BLaER1 (cell line): ENCODE measurements at regions not wholly inside any gene's neighbourhood (a gene's known extent, or its start where the extent isn't known, plus 50 kb on each side); places are given as distances from the start of the nearest gene placed in this dataset.
"Not testable (repeated sequence)": the region's sequence is repeated elsewhere in the genome, so short reads cannot be mapped to it uniquely, and the experiment has no call there.

Source experiments
- H3K27ac ChIP-seq: shearing (Covaris generic); formaldehyde crosslinking; 2 replicates; pipeline ENCODE4 v1.8.1; 2022
- H3K27me3 ChIP-seq: shearing (Covaris generic); formaldehyde crosslinking; 2 replicates; pipeline ENCODE4 v1.8.1; 2022
- H3K36me3 ChIP-seq: shearing (Covaris generic); formaldehyde crosslinking; 2 replicates; pipeline ENCODE4 v1.8.1; 2022
- H3K4me1 ChIP-seq: shearing (Covaris generic); formaldehyde crosslinking; 2 replicates; pipeline ENCODE4 v1.8.1; 2022
- H3K4me2 ChIP-seq: shearing (Covaris generic); formaldehyde crosslinking; 2 replicates; pipeline ENCODE4 v1.8.1; 2022
- H3K4me3 ChIP-seq: shearing (Covaris generic); formaldehyde crosslinking; 2 replicates; pipeline ENCODE4 v1.8.1; 2022
- H3K9ac ChIP-seq: shearing (Covaris generic); formaldehyde crosslinking; 2 replicates; pipeline ENCODE4 v1.8.1; 2022
- H3K9me3 ChIP-seq: shearing (Covaris generic); formaldehyde crosslinking; 2 replicates; pipeline ENCODE4 v1.8.1; 2022
- H4K20me1 ChIP-seq: shearing (Covaris generic); formaldehyde crosslinking; 2 replicates; pipeline ENCODE4 v1.8.1; 2022
- Cebpa-rat ChIP-seq: shearing (Covaris generic); IDR thresholded peaks from 2 replicates; pipeline ENCODE4 v1.8.1; 2022

GRCh38 chr9:108751369-108751768 lies 104.4 kb downstream of the ACTL7B start:
- no peaks in the 10 kb centered on the region for H4K20me1 ChIP-seq
- no peaks in the 10 kb centered on the region for H3K4me1 ChIP-seq
- H3K4me2 ChIP-seq, result no peak overlapping the region
- TF ChIP-seq Cebpa-rat, result no peak
- H3K27me3 ChIP-seq, result no peaks in the 10 kb centered on the region
- no peak overlapping the region for H3K9ac ChIP-seq
- H3K27ac ChIP-seq, result no peak overlapping the region
- no peak overlapping the region for H3K4me3 ChIP-seq
- no peaks in the 10 kb centered on the region for H3K36me3 ChIP-seq
- H3K9me3 ChIP-seq, result no peaks in the 10 kb centered on the region

GRCh38 chr9:108750661-108751215 lies 105.0 kb downstream of the ACTL7B start:
- Histone ChIP-seq H3K27me3 (no peaks in the 10 kb centered on the region), H3K4me1 (no peaks in the 10 kb centered on the region), H3K9me3 (no peaks in the 10 kb centered on the region), H3K36me3 (no peaks in the 10 kb centered on the region), H3K4me2 (no peak overlapping the region), H3K4me3 (no peak overlapping the region), H3K27ac (no peak overlapping the region), H4K20me1 (no peaks in the 10 kb centered on the region), H3K9ac (no peak overlapping the region)
- no peak for TF ChIP-seq Cebpa-rat

DNA sequence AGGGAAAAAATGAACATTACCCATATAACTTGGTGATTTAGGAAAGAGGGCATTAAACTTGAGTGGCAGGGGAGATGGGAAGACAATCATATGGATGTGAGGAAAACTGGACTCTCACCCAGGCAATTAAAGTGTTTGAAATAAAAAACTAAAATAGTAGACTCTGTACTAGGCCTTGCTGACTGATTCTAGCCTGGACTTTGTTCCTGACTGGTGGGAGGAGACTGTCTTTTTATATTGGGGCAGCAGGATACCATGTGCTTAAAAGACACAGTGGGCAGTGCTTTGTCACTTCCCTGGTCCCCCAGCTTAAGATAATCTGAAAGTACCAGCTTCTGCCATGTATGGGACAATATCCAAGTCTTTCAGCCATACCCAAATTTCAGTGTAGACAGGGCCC lies 107.0 kb downstream of the ACTL7B start:
- H3K4me2 ChIP-seq, result no peak overlapping the region
- H4K20me1 ChIP-seq, result no peaks in the 10 kb centered on the region
- H3K36me3 ChIP-seq, result no peaks in the 10 kb centered on the region
- no peaks in the 10 kb centered on the region for H3K9me3 ChIP-seq
- no peak for TF ChIP-seq Cebpa-rat
- H3K4me3 ChIP-seq, result no peak overlapping the region
- no peak overlapping the region for H3K27ac ChIP-seq
- H3K27me3 ChIP-seq, result no peaks in the 10 kb centered on the region
- no peak overlapping the region for H3K9ac ChIP-seq
- H3K4me1 ChIP-seq, result peaks cover 9% of the 10 kb centered on the region

DNA sequence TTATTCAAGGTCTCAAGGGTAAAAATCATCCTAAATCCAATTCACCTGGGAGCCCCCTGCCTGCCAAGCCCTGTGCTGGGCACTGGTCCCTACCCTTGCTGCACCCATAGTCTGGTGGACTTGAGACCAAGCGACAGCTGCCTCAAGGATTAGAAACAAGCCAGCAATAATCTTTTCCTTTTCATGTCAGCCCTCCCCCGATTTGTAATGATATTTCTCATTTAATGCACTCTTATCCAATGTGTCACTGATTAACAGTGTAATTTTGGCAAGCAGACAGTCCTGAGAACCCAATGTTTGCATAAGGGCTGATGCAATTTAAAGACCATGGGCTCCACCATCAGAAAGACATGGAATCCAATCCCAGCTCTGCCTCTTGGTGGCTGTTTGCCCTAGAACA lies 108.9 kb downstream of the ACTL7B start:
- Histone ChIP-seq H3K4me1 (peaks cover 16% of the 10 kb centered on the region), H3K27ac (no peak overlapping the region), H3K4me2 (no peak overlapping the region), H4K20me1 (no peaks in the 10 kb centered on the region), H3K9me3 (peaks cover 5% of the 10 kb centered on the region; the same call in 1 of the 2 replicates), H3K36me3 (no peaks in the 10 kb centered on the region), H3K4me3 (no peak overlapping the region), H3K27me3 (no peaks in the 10 kb centered on the region), H3K9ac (no peak overlapping the region)
- no peak for TF ChIP-seq Cebpa-rat

DNA sequence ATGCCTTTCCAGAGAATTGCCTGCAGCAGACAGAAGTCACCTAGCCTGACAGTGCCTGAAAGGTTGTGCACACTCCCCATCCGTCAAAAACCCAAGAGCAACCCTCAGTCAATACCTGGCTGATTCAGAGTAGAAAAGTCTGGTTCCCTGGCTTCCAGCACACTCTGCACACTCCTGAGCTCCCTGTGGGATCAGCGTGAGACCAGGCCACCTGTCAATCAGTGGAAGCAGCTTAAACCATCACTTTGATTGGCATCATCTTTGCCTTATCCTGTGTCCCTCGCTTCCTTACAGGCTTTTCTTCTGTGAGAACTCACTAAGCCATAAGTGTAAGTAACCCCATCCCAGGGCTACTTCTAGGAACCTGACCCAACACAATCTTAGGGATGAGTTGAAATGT lies 109.8 kb downstream of the ACTL7B start:
- H3K9ac ChIP-seq, result no peak overlapping the region
- H3K9me3 ChIP-seq, result peaks cover 5% of the 10 kb centered on the region; the same call in 1 of the 2 replicates
- H3K27ac ChIP-seq, result no peak overlapping the region
- TF ChIP-seq Cebpa-rat, result no peak
- no peaks in the 10 kb centered on the region for H3K36me3 ChIP-seq
- no peaks in the 10 kb centered on the region for H3K27me3 ChIP-seq
- no peak overlapping the region for H3K4me2 ChIP-seq
- no peak overlapping the region for H3K4me3 ChIP-seq
- H3K4me1 ChIP-seq, result peaks cover 16% of the 10 kb centered on the region
- H4K20me1 ChIP-seq, result no peaks in the 10 kb centered on the region

DNA sequence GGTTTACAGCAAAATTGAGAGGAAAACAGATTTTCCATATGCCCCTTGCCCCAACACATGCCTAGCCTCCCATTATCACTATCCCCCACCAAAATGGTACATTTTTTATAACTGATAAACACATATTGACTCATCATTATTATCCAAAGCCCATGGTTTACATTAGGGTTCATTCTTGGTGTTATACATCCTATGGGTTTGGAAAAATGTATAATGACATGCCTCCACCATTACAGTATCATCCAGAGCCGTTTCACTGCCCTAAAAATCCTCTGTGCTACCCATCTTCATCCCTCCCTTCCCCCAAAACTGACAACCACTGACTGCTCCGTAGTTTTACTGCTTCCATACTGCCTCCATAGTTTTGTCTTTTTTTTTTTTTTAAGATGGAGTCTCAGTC lies 111.1 kb downstream of the ACTL7B start:
- no peak for TF ChIP-seq Cebpa-rat
- H3K4me1 ChIP-seq, result peaks cover 16% of the 10 kb centered on the region
- no peak overlapping the region for H3K4me3 ChIP-seq
- no peak overlapping the region for H3K27ac ChIP-seq
- no peaks in the 10 kb centered on the region for H3K36me3 ChIP-seq
- H3K27me3 ChIP-seq, result no peaks in the 10 kb centered on the region
- H3K9ac ChIP-seq, result no peak overlapping the region
- peaks cover 5% of the 10 kb centered on the region; the same call in 1 of the 2 replicates for H3K9me3 ChIP-seq
- no peaks in the 10 kb centered on the region for H4K20me1 ChIP-seq
- H3K4me2 ChIP-seq, result peak overlapping the region; percentile 63; the same call in 1 of the 2 replicates

GRCh38 chr9:108743901-108744371 lies 111.8 kb downstream of the ACTL7B start:
- H3K27ac ChIP-seq, result peak overlapping the region; percentile 5; the same call in 1 of the 2 replicates
- peak overlapping the region; percentile 1; the same call in 1 of the 2 replicates for H3K9ac ChIP-seq
- H3K4me2 ChIP-seq, result peak overlapping the region; percentile 63
- H3K4me3 ChIP-seq, result no peak overlapping the region
- no peaks in the 10 kb centered on the region for H4K20me1 ChIP-seq
- no peaks in the 10 kb centered on the region for H3K36me3 ChIP-seq
- peaks cover 5% of the 10 kb centered on the region; the same call in 1 of the 2 replicates for H3K9me3 ChIP-seq
- H3K27me3 ChIP-seq, result no peaks in the 10 kb centered on the region
- no peak for TF ChIP-seq Cebpa-rat
- H3K4me1 ChIP-seq, result peaks cover 16% of the 10 kb centered on the region

DNA sequence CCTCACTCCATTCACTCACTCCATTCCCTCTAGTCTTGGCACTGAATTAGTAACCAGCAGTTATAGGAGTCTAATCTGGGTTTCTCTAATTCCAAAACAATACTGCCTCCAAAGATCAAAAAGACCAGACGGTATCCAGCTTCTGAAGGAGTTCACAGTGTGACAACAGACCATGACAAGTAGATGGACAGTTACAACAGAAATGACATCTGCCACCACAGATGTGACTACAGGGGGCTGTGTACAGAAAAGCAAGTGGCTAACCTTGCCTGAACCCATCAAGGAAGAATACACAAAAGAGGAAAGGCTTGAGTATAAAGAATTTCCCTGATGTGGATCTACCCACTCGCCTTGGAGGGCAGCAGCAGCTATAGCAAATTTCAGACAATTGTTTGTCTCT lies 112.4 kb downstream of the ACTL7B start:
- no peak overlapping the region for H3K4me3 ChIP-seq
- no peaks in the 10 kb centered on the region for H4K20me1 ChIP-seq
- no peaks in the 10 kb centered on the region for H3K27me3 ChIP-seq
- H3K27ac ChIP-seq, result peak overlapping the region; percentile 5; the same call in 1 of the 2 replicates
- H3K4me1 ChIP-seq, result peaks cover 16% of the 10 kb centered on the region
- no peak overlapping the region; the same call in 1 of the 2 replicates for H3K9ac ChIP-seq
- peak overlapping the region; percentile 63 for H3K4me2 ChIP-seq
- peaks cover 5% of the 10 kb centered on the region; the same call in 1 of the 2 replicates for H3K9me3 ChIP-seq
- H3K36me3 ChIP-seq, result no peaks in the 10 kb centered on the region
- no peak for TF ChIP-seq Cebpa-rat

DNA sequence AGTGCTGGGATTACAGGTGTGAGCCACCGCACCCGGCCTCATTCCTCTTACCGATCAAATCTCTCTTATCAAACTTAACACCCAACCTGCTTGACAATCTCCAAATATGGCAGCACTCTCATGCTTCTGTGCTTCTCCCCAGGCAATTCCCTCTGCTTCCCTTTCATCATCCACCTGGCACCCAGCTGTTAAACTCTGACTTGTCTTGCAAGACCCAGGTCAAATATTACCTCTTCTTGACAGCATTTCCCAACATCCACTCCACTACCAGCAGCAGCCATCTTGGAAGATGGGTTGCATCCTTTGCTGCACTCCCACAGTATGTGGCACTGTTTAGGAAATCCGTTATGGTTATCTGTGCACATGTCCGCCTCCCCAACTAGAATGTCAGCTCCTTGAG lies 113.6 kb downstream of the ACTL7B start:
- Histone ChIP-seq H3K4me1 (peaks cover 16% of the 10 kb centered on the region), H3K4me3 (no peak overlapping the region)
- TF ChIP-seq Cebpa-rat, result no peak

DNA sequence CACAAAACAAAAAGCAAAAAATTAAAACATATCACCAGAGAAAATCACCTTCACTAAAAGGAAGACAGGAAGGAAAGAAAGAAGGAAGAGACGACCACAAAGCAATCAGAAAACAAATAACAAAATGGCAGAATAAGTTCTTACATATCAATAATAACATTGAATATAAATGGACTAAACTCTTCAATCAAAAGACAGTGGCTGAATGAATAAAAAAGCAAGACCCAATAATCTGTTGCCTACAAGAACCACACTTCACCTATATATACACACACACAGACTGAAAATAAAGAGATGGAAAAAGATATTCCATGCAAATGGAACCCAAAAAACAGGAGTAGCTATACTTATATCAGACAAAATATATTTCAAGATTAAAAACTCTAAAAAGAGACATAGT lies 124.5 kb downstream of the ACTL7B start:
- H3K4me3 ChIP-seq, H3K27me3 ChIP-seq, H4K20me1 ChIP-seq, H3K27ac ChIP-seq, H3K36me3 ChIP-seq, H3K9ac ChIP-seq, H3K4me2 ChIP-seq, H3K4me1 ChIP-seq: not testable (repeated sequence)
- peaks cover 16% of the 10 kb centered on the region for H3K9me3 ChIP-seq

More for the DNA sequence above, 113.6 kb downstream of the ACTL7B start:
- Histone ChIP-seq H3K36me3 (no peaks in the 10 kb centered on the region), H3K9me3 (peaks cover 5% of the 10 kb centered on the region; the same call in 1 of the 2 replicates), H4K20me1 (no peaks in the 10 kb centered on the region), H3K9ac (no peak overlapping the region), H3K27ac (no peak overlapping the region), H3K4me2 (no peak overlapping the region), H3K27me3 (no peaks in the 10 kb centered on the region)
